HEK293T (cell line): ENCODE measurements at regions not wholly inside any gene's neighbourhood (a gene's known extent, or its start where the extent isn't known, plus 50 kb on each side); places are given as distances from the start of the nearest gene placed in this dataset.
"Not testable (repeated sequence)": the region's sequence is repeated elsewhere in the genome, so short reads cannot be mapped to it uniquely, and the experiment has no call there.

Source experiments
- CTCF ChIA-PET: fragments of 350-600 bp; formaldehyde crosslinking; extraction: SDS; loops from one replicate; lab custom pipeline; 2021; ENCODE audit warnings: antibody characterized with exemption, inconsistent platforms; lab: Yijun Ruan, JAX
- POLR2A ChIA-PET: fragments of 350-600 bp; formaldehyde crosslinking; extraction: SDS; loops from one replicate; lab custom pipeline; 2020; ENCODE audit warnings: antibody characterized with exemption, inconsistent platforms; lab: Yijun Ruan, JAX
- DNase-seq: peaks from one replicate; pipeline ENCODE4 v3.0.0; 2012; ENCODE audit warnings: mixed read lengths; ENCODE audit errors: extremely low spot score
- ARNT ChIP-seq: fragments of 450-650 bp; IDR thresholded peaks from 2 replicates; pipeline ENCODE4 v1.6.1; 2017; ENCODE audit warnings: mild to moderate bottlenecking
- BHLHE40 ChIP-seq: fragments of 450-650 bp; IDR thresholded peaks from 2 replicates; pipeline ENCODE4 v1.6.1; 2016; ENCODE audit warnings: mild to moderate bottlenecking, moderate library complexity, borderline replicate concordance
- CTBP1 ChIP-seq: fragments of 450-650 bp; IDR thresholded peaks from 2 replicates; pipeline ENCODE4 v1.6.1; 2016; ENCODE audit warnings: borderline replicate concordance
- ELF4 ChIP-seq: fragments of 450-650 bp; IDR thresholded peaks from 2 replicates; pipeline ENCODE4 v1.6.1; 2017; ENCODE audit warnings: antibody characterized with exemption
- FOXA1 ChIP-seq: fragments of 450-650 bp; IDR thresholded peaks from 2 replicates; pipeline ENCODE4 v1.6.1; 2016; ENCODE audit warnings: mild to moderate bottlenecking
- FOXK2 ChIP-seq: fragments of 450-650 bp; IDR thresholded peaks from 2 replicates; pipeline ENCODE4 v1.6.1; 2016; ENCODE audit warnings: mild to moderate bottlenecking
- FOXM1 ChIP-seq: fragments of 450-650 bp; IDR thresholded peaks from 2 replicates; pipeline ENCODE4 v1.6.1; 2017; ENCODE audit warnings: mild to moderate bottlenecking, borderline replicate concordance
- HDGF ChIP-seq: fragments of 450-650 bp; IDR thresholded peaks from 2 replicates; pipeline ENCODE4 v1.6.1; 2017; ENCODE audit warnings: antibody characterized with exemption, borderline replicate concordance
- L3MBTL2 ChIP-seq: fragments of 450-650 bp; conservative IDR thresholded peaks from 2 replicates; pipeline ENCODE4 v1.6.1; 2016; ENCODE audit warnings: mild to moderate bottlenecking
- LEF1 ChIP-seq: fragments of 450-650 bp; IDR thresholded peaks from 2 replicates; pipeline ENCODE4 v1.6.1; 2017; ENCODE audit warnings: mild to moderate bottlenecking, borderline replicate concordance
- NFRKB ChIP-seq: fragments of 450-650 bp; IDR thresholded peaks from 2 replicates; pipeline ENCODE4 v1.6.1; 2016; ENCODE audit warnings: mild to moderate bottlenecking, moderate library complexity
- SP1 ChIP-seq: fragments of 450-650 bp; IDR thresholded peaks from 2 replicates; pipeline ENCODE4 v1.6.1; 2017
- SUZ12 ChIP-seq: fragments of 450-650 bp; IDR thresholded peaks from 2 replicates; pipeline ENCODE4 v1.6.1; 2016; ENCODE audit warnings: mild to moderate bottlenecking
- TARDBP ChIP-seq: fragments of 450-650 bp; IDR thresholded peaks from 2 replicates; pipeline ENCODE4 v1.6.1; 2016
- ZNF384 ChIP-seq: fragments of 450-650 bp; IDR thresholded peaks from 2 replicates; pipeline ENCODE4 v1.6.1; 2016
- TF ChIP-seq, protein P1 (sequence below): fragments of 450-650 bp; IDR thresholded peaks from 2 replicates; pipeline ENCODE4 v1.6.1; 2016

DNA sequence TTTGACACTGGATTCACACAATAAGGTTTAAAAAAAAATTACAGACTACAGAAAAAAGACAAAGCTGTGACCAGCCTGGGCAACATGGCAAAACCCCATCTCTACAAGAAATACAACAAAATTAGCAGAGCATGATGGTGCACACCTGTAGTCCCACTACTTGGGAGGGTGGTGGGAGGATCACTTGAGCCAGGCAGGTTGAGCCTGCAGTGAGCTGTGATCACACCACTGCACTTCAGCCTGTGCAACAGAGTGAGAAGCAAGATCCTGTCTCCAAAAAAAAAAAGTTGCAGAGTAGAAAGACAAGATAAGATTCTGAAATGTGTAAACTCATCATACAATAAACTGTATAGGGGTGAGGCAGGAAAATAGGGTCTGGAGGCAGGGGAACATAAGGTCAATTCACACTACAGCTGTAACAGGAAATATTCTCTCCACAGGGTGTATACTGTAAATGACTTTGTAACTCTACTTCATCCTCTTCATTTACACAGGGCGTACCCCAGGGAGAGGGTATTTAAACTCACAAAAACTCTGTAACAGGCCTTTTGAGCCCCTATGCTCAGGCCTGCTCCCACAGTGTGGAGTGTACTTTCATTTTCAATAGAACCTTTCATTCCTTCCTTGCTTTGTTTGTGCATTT lies 112.6 kb upstream of the MAPK10 start:
- TF ChIP-seq FOXA1 (no peak), NFRKB (no peak), ARNT (no peak), SUZ12 (no peak), ZNF384 (no peak), TARDBP (no peak), BHLHE40 (no peak)
- CTCF ChIA-PET = no interaction called here
- no peak for DNase-seq
- POLR2A ChIA-PET = no interaction called here

DNA sequence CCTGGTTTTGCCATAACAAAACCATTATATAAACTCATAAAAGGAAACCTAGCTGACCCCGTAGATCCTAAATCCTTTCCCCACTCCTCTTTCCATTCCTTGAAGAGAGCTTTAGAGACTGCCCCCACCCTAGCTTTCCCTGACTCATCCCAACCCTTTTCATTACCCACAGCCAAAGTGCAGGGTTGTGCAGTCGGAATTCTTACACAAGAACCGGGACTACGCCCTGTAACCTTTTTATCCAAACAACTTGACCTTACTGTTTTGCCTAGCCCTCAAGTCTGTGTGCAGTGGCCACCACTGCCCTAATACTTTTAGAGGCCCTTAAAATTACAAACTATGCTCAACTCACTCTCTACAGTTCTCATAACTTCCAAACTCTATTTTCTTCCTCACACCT lies 116.0 kb upstream of the PTPN13 start:
- CTCF ChIA-PET, POLR2A ChIA-PET, DNase-seq: not testable (repeated sequence)

- DNase-seq = no peak
- ChIA-PET POLR2A (no interaction called here), CTCF (no interaction called here)
- no peak for TF ChIP-seq ZNF384
- no peak for TF ChIP-seq L3MBTL2
- TF ChIP-seq, protein P1, sequence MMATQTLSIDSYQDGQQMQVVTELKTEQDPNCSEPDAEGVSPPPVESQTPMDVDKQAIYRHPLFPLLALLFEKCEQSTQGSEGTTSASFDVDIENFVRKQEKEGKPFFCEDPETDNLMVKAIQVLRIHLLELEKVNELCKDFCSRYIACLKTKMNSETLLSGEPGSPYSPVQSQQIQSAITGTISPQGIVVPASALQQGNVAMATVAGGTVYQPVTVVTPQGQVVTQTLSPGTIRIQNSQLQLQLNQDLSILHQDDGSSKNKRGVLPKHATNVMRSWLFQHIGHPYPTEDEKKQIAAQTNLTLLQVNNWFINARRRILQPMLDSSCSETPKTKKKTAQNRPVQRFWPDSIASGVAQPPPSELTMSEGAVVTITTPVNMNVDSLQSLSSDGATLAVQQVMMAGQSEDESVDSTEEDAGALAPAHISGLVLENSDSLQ = no peak
- no peak for TF ChIP-seq HDGF
These were observed 112.7 kb upstream of the PTPN13 start for GRCh38 chr4:86481440-86481839.

- ChIA-PET POLR2A (interaction anchor here (1.3 kb wide), 1 partner anchor 111 kb away, joined by 3 read pairs; the partner anchor contains the start of gene PTPN13), CTCF (interaction anchor here (0.6 to 0.7 kb wide), 2 partner anchors 295 to 1459 kb away, joined by 4 to 8 read pairs; no protein-coding TSS in a partner anchor)
- TF ChIP-seq, protein P1 = peak; percentile 81
- TF ChIP-seq ZNF384 = no peak
- DNase-seq = peak; percentile 50
These were observed 111.6 kb upstream of the PTPN13 start for GRCh38 chr4:86482306-86483172.

GRCh38 chr4:86483173-86483490 lies 111.0 kb upstream of the PTPN13 start:
- TF ChIP-seq FOXK2 = no peak
- TF ChIP-seq FOXM1 = no peak
- TF ChIP-seq ZNF384 = no peak
- TF ChIP-seq SP1 = no peak
- no peak for TF ChIP-seq L3MBTL2
- no peak for TF ChIP-seq CTBP1
- no peak for TF ChIP-seq HDGF
- no peak for TF ChIP-seq SUZ12
- TF ChIP-seq LEF1 = no peak
- TF ChIP-seq BHLHE40 = no peak
- no peak for TF ChIP-seq FOXA1
- no peak for TF ChIP-seq ELF4
- TF ChIP-seq NFRKB = no peak
- TF ChIP-seq TARDBP = no peak
- TF ChIP-seq, protein P1 = no peak
- no peak for TF ChIP-seq ARNT
- CTCF ChIA-PET = interaction anchor here (0.7 kb wide), 1 partner anchor 294 kb away, joined by 4 read pairs; no protein-coding TSS in a partner anchor
- POLR2A ChIA-PET = interaction anchor here (1.3 kb wide), 1 partner anchor 111 kb away, joined by 3 read pairs; the partner anchor contains the start of gene PTPN13
- no peak for DNase-seq

GRCh38 chr4:86483773-86484172 lies 110.3 kb upstream of the PTPN13 start:
- POLR2A ChIA-PET = no interaction called here

GRCh38 chr4:86484241-86484640 lies 109.9 kb upstream of the PTPN13 start:
- TF ChIP-seq, protein P1 = no peak
- TF ChIP-seq ZNF384 = no peak
- no peak for TF ChIP-seq CTBP1
- TF ChIP-seq SUZ12 = no peak
- no peak for TF ChIP-seq HDGF
- no peak for TF ChIP-seq FOXK2
- TF ChIP-seq LEF1 = no peak
- TF ChIP-seq BHLHE40 = no peak
- no peak for TF ChIP-seq FOXM1
- no peak for TF ChIP-seq NFRKB
- TF ChIP-seq TARDBP = no peak
- no peak for TF ChIP-seq ARNT
- no peak for TF ChIP-seq L3MBTL2
- TF ChIP-seq SP1 = no peak
- TF ChIP-seq FOXA1 = no peak
- no peak for TF ChIP-seq ELF4
- no peak for DNase-seq
- POLR2A ChIA-PET = no interaction called here
- CTCF ChIA-PET = no interaction called here

More at GRCh38 chr4:86483773-86484172, 110.3 kb upstream of the PTPN13 start:
- TF ChIP-seq FOXM1 (no peak), CTBP1 (no peak)
- CTCF ChIA-PET = no interaction called here
- DNase-seq = no peak
